A673 (cell line): ENCODE measurements at regions not wholly inside any gene's neighbourhood (a gene's known extent, or its start where the extent isn't known, plus 50 kb on each side); places are given as distances from the start of the nearest gene placed in this dataset.

ENCODE experiments used
- BruUV-seq: library from RNA; stranded (reverse); fragments of 400-500 nt; replicated peaks from 2 replicates; lab custom pipeline; 2021; lab: Mats Ljungman, UMichigan
- CTCF ChIA-PET: fragments of 300-600 bp; sonication (Branson Sonifier 250); formaldehyde crosslinking; loops from one replicate; lab custom pipeline; 2022; ENCODE audit warnings: antibody characterized with exemption; lab: Charles Lee
- POLR2A ChIA-PET: fragments of 300-600 bp; sonication (Branson Sonifier 250); formaldehyde crosslinking; loops from one replicate; lab custom pipeline; 2022; ENCODE audit warnings: antibody characterized with exemption; ENCODE audit not compliant: low non-redundant PET; lab: Charles Lee
- DNase-seq: peaks from one replicate; pipeline ENCODE4 v3.0.0-alpha.2; 2015; ENCODE audit warnings: low spot score
- H3K27ac ChIP-seq: fragments of 200-600 bp; sonication (generic); 2 replicates; pipeline ENCODE4 v1.5.1; 2016; ENCODE audit warnings: mixed run types, low read depth, mild to moderate bottlenecking, mixed read lengths, antibody characterized with exemption, low read length; ENCODE audit not compliant: poor library complexity, severe bottlenecking
- H3K27me3 ChIP-seq: fragments of 200-600 bp; sonication (generic); replicated peaks from 2 replicates; pipeline ENCODE4 v1.6.1; 2017; ENCODE audit warnings: mixed run types, low read depth, mild to moderate bottlenecking, mixed read lengths, antibody characterized with exemption, low read length; ENCODE audit not compliant: insufficient read depth, poor library complexity
- H3K36me3 ChIP-seq: fragments of 200-600 bp; sonication (generic); 2 replicates; pipeline ENCODE4 v1.6.1; 2016; ENCODE audit warnings: mixed run types, mild to moderate bottlenecking, mixed read lengths, antibody characterized with exemption, low read length; ENCODE audit not compliant: insufficient read depth, poor library complexity, severe bottlenecking
- H3K4me1 ChIP-seq: fragments of 200-600 bp; sonication (generic); 2 replicates; pipeline ENCODE4 v1.6.1; 2017; ENCODE audit warnings: mixed run types, mild to moderate bottlenecking, mixed read lengths, antibody characterized with exemption, low read length; ENCODE audit not compliant: insufficient read depth, poor library complexity, severe bottlenecking
- H3K4me3 ChIP-seq: fragments of 200-600 bp; sonication (generic); 2 replicates; pipeline ENCODE4 v1.5.1; 2016; ENCODE audit warnings: low read depth, mixed run types, mild to moderate bottlenecking, mixed read lengths, low read length; ENCODE audit not compliant: poor library complexity, severe bottlenecking
- H3K9me3 ChIP-seq: fragments of 200-600 bp; sonication (generic); 2 replicates; pipeline ENCODE4 v1.6.1; 2016; ENCODE audit warnings: mixed run types, low read depth, mild to moderate bottlenecking, mixed read lengths, antibody characterized with exemption, low read length; ENCODE audit not compliant: poor library complexity, severe bottlenecking
- EZH2 ChIP-seq: fragments of 200-600 bp; sonication (generic); IDR thresholded peaks from 2 replicates; pipeline ENCODE4 v1.6.1; 2017; ENCODE audit warnings: borderline replicate concordance, low read depth, mild to moderate bottlenecking, mixed read lengths, antibody characterized with exemption, low read length; ENCODE audit not compliant: poor library complexity, severe bottlenecking
- intact Hi-C: fragments of 100-400 bp; cut with micrococcal nuclease; formaldehyde crosslinking; loops from one replicate; pipeline ENCODE4 v1.10.0; 2022; ENCODE audit not compliant: unreplicated experiment
- TF ChIP-seq, protein P1 (sequence below): fragments of 300-800, 200-600 bp; sonication (generic); conservative IDR thresholded peaks from 2 replicates; pipeline ENCODE4 v1.5.1; 2017; ENCODE audit warnings: low read depth, mild to moderate bottlenecking, antibody characterized with exemption, low read length, moderate library complexity, mixed read lengths

GRCh38 chr9:134224567-134225093 lies 60.3 kb upstream of the RNU6ATAC start:
- BruUV-seq: no TSS peak
- CTCF ChIA-PET: no interaction called here
- Histone ChIP-seq H3K27ac (no peak overlapping the region), H3K27me3 (no peaks in the 10 kb centered on the region), H3K36me3 (no peaks in the 10 kb centered on the region), H3K4me3 (no peak overlapping the region), H3K9me3 (no peaks in the 10 kb centered on the region), H3K4me1 (peaks cover 9% of the 10 kb centered on the region)
- intact Hi-C loops: no loop called here
- POLR2A ChIA-PET: no interaction called here
- no peak for DNase-seq
- TF ChIP-seq, protein P1, sequence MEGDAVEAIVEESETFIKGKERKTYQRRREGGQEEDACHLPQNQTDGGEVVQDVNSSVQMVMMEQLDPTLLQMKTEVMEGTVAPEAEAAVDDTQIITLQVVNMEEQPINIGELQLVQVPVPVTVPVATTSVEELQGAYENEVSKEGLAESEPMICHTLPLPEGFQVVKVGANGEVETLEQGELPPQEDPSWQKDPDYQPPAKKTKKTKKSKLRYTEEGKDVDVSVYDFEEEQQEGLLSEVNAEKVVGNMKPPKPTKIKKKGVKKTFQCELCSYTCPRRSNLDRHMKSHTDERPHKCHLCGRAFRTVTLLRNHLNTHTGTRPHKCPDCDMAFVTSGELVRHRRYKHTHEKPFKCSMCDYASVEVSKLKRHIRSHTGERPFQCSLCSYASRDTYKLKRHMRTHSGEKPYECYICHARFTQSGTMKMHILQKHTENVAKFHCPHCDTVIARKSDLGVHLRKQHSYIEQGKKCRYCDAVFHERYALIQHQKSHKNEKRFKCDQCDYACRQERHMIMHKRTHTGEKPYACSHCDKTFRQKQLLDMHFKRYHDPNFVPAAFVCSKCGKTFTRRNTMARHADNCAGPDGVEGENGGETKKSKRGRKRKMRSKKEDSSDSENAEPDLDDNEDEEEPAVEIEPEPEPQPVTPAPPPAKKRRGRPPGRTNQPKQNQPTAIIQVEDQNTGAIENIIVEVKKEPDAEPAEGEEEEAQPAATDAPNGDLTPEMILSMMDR: no peak
- no peak for TF ChIP-seq EZH2

DNA sequence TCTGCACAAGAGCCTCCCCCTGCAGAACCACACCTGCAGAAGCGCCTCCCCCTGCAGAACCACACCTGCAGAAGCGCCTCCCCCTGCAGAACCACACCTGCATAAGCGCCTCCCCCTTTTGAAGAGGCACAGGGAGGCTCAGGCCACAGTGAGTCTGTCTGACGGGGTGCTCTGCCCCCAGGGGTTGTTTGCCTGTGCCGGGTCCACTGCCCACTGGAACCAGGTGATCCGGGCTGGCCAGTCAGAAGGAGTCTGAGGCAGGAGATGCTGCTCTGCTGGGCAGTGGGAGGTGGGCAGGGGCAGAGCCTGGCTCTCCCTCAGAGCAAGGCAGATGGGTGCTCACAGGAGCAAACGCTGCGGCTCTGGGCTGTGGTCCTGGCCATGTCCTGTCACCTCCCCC lies 60.8 kb upstream of the RNU6ATAC start:
- DNase-seq: no peak
- CTCF ChIA-PET: no interaction called here
- H3K4me1 ChIP-seq: peaks cover 9% of the 10 kb centered on the region
- POLR2A ChIA-PET: no interaction called here
- no peak overlapping the region for H3K4me3 ChIP-seq
- H3K27ac ChIP-seq: no peak overlapping the region
- no peaks in the 10 kb centered on the region for H3K9me3 ChIP-seq
- H3K27me3 ChIP-seq: no peaks in the 10 kb centered on the region
- no TSS peak for BruUV-seq
- TF ChIP-seq EZH2: no peak
- TF ChIP-seq, protein P1: no peak
- intact Hi-C loops: no loop called here
- H3K36me3 ChIP-seq: no peaks in the 10 kb centered on the region

GRCh38 chr9:134225816-134226215 lies 61.5 kb upstream of the RNU6ATAC start:
- TF ChIP-seq EZH2: no peak
- TF ChIP-seq, protein P1: no peak
- H3K36me3 ChIP-seq: no peaks in the 10 kb centered on the region
- DNase-seq: no peak
- intact Hi-C loops: no loop called here
- H3K9me3 ChIP-seq: no peaks in the 10 kb centered on the region
- H3K4me1 ChIP-seq: peaks cover 9% of the 10 kb centered on the region
- H3K4me3 ChIP-seq: no peak overlapping the region
- H3K27ac ChIP-seq: no peak overlapping the region
- H3K27me3 ChIP-seq: no peaks in the 10 kb centered on the region
- POLR2A ChIA-PET: no interaction called here
- BruUV-seq: no TSS peak
- CTCF ChIA-PET: no interaction called here
